Testis (tissue), 2 donors: ENCODE measurements at regions not wholly inside any gene's neighbourhood (a gene's known extent, or its start where the extent isn't known, plus 50 kb on each side); places are given as distances from the start of the nearest gene placed in this dataset.

Source experiments
- POLR2A ChIP-seq: fragments of 450-650 bp; IDR thresholded peaks from one replicate; pipeline ENCODE4 v1.6.1; 2017; ENCODE audit warnings: antibody characterized with exemption, mild to moderate bottlenecking, moderate library complexity
- TF ChIP-seq, protein P1 (sequence below), 3 experiments: fragments of 450-650 bp in 2 of 3; fragments of 200-600 bp in 1 of 3; sonication (generic) in 1 of 3; IDR thresholded peaks; one replicate each; pipeline ENCODE4 v1.5.1; 2016 to 2019; ENCODE audit warnings: antibody characterized with exemption in 3 of 3, mild to moderate bottlenecking in 2 of 3, moderate library complexity in 1 of 3

- TF ChIP-seq POLR2A, result no peak
- TF ChIP-seq, protein P1, sequence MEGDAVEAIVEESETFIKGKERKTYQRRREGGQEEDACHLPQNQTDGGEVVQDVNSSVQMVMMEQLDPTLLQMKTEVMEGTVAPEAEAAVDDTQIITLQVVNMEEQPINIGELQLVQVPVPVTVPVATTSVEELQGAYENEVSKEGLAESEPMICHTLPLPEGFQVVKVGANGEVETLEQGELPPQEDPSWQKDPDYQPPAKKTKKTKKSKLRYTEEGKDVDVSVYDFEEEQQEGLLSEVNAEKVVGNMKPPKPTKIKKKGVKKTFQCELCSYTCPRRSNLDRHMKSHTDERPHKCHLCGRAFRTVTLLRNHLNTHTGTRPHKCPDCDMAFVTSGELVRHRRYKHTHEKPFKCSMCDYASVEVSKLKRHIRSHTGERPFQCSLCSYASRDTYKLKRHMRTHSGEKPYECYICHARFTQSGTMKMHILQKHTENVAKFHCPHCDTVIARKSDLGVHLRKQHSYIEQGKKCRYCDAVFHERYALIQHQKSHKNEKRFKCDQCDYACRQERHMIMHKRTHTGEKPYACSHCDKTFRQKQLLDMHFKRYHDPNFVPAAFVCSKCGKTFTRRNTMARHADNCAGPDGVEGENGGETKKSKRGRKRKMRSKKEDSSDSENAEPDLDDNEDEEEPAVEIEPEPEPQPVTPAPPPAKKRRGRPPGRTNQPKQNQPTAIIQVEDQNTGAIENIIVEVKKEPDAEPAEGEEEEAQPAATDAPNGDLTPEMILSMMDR (IDR thresholded peaks at IDR 0.05), result no peak
These were observed 167.9 kb downstream of the ADSS2 start for GRCh38 chr1:244283772-244284171.
